ENCODE measurements at regions not wholly inside any gene's neighbourhood (a gene's known extent, or its start where the extent isn't known, plus 50 kb on each side); places are given as distances from the start of the nearest gene placed in this dataset.

GRCh38 chr17:5873781-5874180 lies 196.4 kb upstream of the WSCD1 start:
- Histone ChIP-seq H3K4me1 (ENCODE audit: insufficient read depth) (no peaks in the 10 kb centered on the region), H3F3A (replicated peaks; ENCODE audit: low read depth) (no peaks in the 10 kb centered on the region), H3K27ac (ENCODE audit: low read depth) (no peak overlapping the region), H3K36me3 (ENCODE audit: insufficient read depth) (no peaks in the 10 kb centered on the region), H3K79me2 (replicated peaks; ENCODE audit: insufficient read depth) (no peaks in the 10 kb centered on the region), H4K20me1 (replicated peaks; ENCODE audit: insufficient read depth) (no peaks in the 10 kb centered on the region), H3K9me2 (ENCODE audit: insufficient read depth) (no peaks in the 10 kb centered on the region), H3K27me3 (ENCODE audit: insufficient read depth) (no peaks in the 10 kb centered on the region), H2AFZ (no peak overlapping the region), H3K4me2 (no peak overlapping the region), H3K4me3 (no peak overlapping the region)
- Mint-ChIP-seq H3K36me3 (ENCODE audit: low read depth) (no peaks in the 10 kb centered on the region; the same call in 2 of the 3 replicates), H3K4me1 (no peaks in the 10 kb centered on the region), H3K27ac (no peak overlapping the region), H3K27me3 (ENCODE audit: insufficient read depth, low read depth, poor library complexity) (peaks cover 5% of the 10 kb centered on the region), H3K9me3 (no peaks in the 10 kb centered on the region), H3K4me3 (no peak overlapping the region)
- DNase-seq (ENCODE audit: low spot score) (no peak), ATAC-seq (no peak)
- TF ChIP-seq ZNF114 (CRISPR knock-in tag; IDR thresholded peaks at IDR 0.05) (no peak), ZNF331 (CRISPR knock-in tag; IDR thresholded peaks at IDR 0.05; ENCODE audit: low read depth) (no peak)
- TF ChIP-seq, protein P1, sequence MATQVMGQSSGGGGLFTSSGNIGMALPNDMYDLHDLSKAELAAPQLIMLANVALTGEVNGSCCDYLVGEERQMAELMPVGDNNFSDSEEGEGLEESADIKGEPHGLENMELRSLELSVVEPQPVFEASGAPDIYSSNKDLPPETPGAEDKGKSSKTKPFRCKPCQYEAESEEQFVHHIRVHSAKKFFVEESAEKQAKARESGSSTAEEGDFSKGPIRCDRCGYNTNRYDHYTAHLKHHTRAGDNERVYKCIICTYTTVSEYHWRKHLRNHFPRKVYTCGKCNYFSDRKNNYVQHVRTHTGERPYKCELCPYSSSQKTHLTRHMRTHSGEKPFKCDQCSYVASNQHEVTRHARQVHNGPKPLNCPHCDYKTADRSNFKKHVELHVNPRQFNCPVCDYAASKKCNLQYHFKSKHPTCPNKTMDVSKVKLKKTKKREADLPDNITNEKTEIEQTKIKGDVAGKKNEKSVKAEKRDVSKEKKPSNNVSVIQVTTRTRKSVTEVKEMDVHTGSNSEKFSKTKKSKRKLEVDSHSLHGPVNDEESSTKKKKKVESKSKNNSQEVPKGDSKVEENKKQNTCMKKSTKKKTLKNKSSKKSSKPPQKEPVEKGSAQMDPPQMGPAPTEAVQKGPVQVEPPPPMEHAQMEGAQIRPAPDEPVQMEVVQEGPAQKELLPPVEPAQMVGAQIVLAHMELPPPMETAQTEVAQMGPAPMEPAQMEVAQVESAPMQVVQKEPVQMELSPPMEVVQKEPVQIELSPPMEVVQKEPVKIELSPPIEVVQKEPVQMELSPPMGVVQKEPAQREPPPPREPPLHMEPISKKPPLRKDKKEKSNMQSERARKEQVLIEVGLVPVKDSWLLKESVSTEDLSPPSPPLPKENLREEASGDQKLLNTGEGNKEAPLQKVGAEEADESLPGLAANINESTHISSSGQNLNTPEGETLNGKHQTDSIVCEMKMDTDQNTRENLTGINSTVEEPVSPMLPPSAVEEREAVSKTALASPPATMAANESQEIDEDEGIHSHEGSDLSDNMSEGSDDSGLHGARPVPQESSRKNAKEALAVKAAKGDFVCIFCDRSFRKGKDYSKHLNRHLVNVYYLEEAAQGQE (IDR thresholded peaks at IDR 0.05; ENCODE audit: unreplicated experiment) = no peak

DNA sequence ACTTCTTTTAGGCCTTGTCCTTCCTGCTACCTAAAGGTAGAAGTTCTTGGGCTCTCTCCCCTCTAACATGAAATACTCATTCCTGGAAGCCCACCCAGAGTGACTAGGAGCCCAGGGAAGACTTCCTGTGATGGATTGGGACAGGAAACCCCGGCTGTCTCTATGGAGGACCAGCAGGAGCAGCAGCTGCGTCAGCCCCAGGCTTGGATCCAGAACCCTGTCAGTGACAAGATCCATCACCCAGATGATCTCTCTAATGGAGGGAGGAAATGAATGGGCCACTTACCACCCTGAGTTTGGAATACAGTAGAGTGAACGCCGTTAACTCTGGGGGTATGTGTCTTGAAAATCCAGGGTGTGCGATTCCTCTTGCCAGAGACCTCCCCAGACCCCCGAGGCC lies 195.7 kb upstream of the WSCD1 start:
- H3F3A ChIP-seq (replicated peaks; ENCODE audit: low read depth) = no peaks in the 10 kb centered on the region
- ATAC-seq = no peak
- no peak overlapping the region for H3K27ac ChIP-seq (ENCODE audit: low read depth)
- H3K27ac Mint-ChIP-seq = no peak overlapping the region
- H3K79me2 ChIP-seq (replicated peaks; ENCODE audit: insufficient read depth) = no peaks in the 10 kb centered on the region
- no peak overlapping the region for H3K4me3 ChIP-seq
- no peak overlapping the region for H2AFZ ChIP-seq
- H3K9me2 ChIP-seq (ENCODE audit: insufficient read depth) = no peaks in the 10 kb centered on the region
- DNase-seq (ENCODE audit: low spot score) = no peak
- no peak overlapping the region for H3K4me2 ChIP-seq
- H3K36me3 ChIP-seq (ENCODE audit: insufficient read depth) = no peaks in the 10 kb centered on the region
- H3K27me3 ChIP-seq (ENCODE audit: insufficient read depth) = no peaks in the 10 kb centered on the region
- H3K4me3 Mint-ChIP-seq = no peak overlapping the region
- peaks cover 5% of the 10 kb centered on the region for H3K27me3 Mint-ChIP-seq (ENCODE audit: insufficient read depth, low read depth, poor library complexity)
- TF ChIP-seq, protein P1 (IDR thresholded peaks at IDR 0.05; ENCODE audit: unreplicated experiment) = no peak
- no peak for TF ChIP-seq POLR2AphosphoS5 (IDR thresholded peaks at IDR 0.05; ENCODE audit: low read depth)
- no peaks in the 10 kb centered on the region; the same call in 2 of the 3 replicates for H3K36me3 Mint-ChIP-seq (ENCODE audit: low read depth)
- no peaks in the 10 kb centered on the region for H3K9me3 Mint-ChIP-seq
- H3K4me1 Mint-ChIP-seq = no peaks in the 10 kb centered on the region; the same call in 2 of the 3 replicates
- H3K4me1 ChIP-seq (ENCODE audit: insufficient read depth) = no peaks in the 10 kb centered on the region
- H4K20me1 ChIP-seq (replicated peaks; ENCODE audit: insufficient read depth) = no peaks in the 10 kb centered on the region
